GM12872 (cell line): ENCODE measurements at regions not wholly inside any gene's neighbourhood (a gene's known extent, or its start where the extent isn't known, plus 50 kb on each side); places are given as distances from the start of the nearest gene placed in this dataset.

ENCODE experiments used
- TF ChIP-seq, protein P1 (sequence below): IDR thresholded peaks from 3 replicates; pipeline ENCODE4 v1.5.1; 2011; ENCODE audit warnings: low read depth, mild to moderate bottlenecking, low read length, moderate library complexity; ENCODE audit not compliant: insufficient read depth

DNA sequence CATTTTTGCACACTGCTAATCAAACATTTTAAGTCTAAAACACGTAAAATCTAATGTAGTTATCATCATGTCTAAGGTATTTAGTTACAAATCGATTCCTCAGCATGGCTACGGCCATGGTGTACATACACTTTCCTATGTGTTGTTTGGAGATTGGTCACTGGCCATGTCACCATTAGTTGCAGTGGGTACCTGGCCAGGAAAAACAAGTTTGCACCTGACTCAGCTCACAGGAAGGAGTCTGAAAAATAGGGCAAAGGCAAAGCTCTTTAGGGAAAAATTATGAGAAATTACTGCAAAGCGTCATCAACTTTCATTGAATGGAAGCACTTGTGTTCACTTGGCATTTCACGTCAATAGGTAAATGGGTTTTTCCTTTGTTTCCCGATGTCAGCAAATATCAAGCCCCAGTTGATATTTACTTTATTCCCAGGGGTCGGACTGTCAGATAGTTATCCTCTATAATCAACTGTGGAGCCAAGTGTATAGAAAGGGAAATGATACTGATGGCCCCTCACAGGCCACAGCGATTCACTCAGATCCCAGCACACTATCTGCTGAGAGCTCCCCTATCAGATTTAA is 626.0 kb upstream of the ADAMTS16 start:
- TF ChIP-seq, protein P1, sequence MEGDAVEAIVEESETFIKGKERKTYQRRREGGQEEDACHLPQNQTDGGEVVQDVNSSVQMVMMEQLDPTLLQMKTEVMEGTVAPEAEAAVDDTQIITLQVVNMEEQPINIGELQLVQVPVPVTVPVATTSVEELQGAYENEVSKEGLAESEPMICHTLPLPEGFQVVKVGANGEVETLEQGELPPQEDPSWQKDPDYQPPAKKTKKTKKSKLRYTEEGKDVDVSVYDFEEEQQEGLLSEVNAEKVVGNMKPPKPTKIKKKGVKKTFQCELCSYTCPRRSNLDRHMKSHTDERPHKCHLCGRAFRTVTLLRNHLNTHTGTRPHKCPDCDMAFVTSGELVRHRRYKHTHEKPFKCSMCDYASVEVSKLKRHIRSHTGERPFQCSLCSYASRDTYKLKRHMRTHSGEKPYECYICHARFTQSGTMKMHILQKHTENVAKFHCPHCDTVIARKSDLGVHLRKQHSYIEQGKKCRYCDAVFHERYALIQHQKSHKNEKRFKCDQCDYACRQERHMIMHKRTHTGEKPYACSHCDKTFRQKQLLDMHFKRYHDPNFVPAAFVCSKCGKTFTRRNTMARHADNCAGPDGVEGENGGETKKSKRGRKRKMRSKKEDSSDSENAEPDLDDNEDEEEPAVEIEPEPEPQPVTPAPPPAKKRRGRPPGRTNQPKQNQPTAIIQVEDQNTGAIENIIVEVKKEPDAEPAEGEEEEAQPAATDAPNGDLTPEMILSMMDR: no peak

GRCh38 chr5:4518903-4519672 is 621.0 kb upstream of the ADAMTS16 start:
- TF ChIP-seq, protein P1: no peak

GRCh38 chr5:4520559-4520958 is 619.6 kb upstream of the ADAMTS16 start:
- TF ChIP-seq, protein P1: no peak

- TF ChIP-seq, protein P1: no peak
These were observed 617.1 kb upstream of the ADAMTS16 start for GRCh38 chr5:4523038-4523437.

- TF ChIP-seq, protein P1: no peak
These were observed 608.1 kb upstream of the ADAMTS16 start for GRCh38 chr5:4531756-4532704.

GRCh38 chr5:4532705-4533080 is 607.4 kb upstream of the ADAMTS16 start:
- TF ChIP-seq, protein P1: no peak

DNA sequence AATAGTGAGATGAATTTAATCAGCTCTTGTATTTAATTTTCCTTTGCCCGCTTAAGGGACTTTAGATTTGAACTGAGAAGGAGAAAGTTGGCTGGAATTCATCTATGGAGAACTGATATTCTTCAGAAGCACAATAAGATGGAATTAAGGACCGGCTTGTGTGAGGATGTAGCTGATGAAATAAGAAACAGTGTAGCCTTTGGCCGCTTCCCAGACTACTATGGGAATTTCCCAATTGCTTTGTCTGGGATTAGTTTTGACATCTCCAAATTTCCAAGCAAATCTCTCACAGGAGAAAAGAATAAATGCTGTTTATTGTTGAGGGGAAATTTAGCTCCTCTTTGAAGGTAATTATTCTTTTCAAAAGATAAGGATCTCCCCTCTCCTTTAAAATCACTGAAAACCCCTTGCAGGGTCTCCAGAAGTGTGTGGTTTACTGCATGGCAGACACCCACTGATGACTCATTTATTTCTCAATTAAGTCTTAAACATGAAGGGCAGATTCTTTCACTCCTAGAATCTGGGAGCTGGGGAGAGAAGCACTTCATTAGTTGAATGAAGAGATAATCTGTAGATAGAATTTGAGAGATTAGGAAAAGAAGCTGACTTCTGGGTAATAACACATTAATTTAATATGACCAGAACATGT is 606.5 kb upstream of the ADAMTS16 start:
- TF ChIP-seq, protein P1: no peak
